Smooth muscle cell (in vitro differentiated cells): ENCODE measurements at regions not wholly inside any gene's neighbourhood (a gene's known extent, or its start where the extent isn't known, plus 50 kb on each side); places are given as distances from the start of the nearest gene placed in this dataset.

Source experiments
- DNase-seq: peaks from one replicate; lab custom pipeline; 2025; ENCODE audit not compliant: unreplicated experiment; lab: John Stamatoyannopoulos, UW
- H2AFZ ChIP-seq: fragments of 200-600 bp; sonication (generic); 2 replicates; pipeline ENCODE4 v1.6.0; 2016; ENCODE audit warnings: antibody characterized with exemption, low read depth, mild to moderate bottlenecking
- H3F3A ChIP-seq: fragments of 200-600 bp; sonication (generic); 2 replicates; pipeline ENCODE4 v1.6.0; 2017; ENCODE audit warnings: antibody characterized with exemption, low read depth
- H3K27ac ChIP-seq: fragments of 200-600 bp; sonication (generic); 2 replicates; pipeline ENCODE4 v1.5.1; 2016; ENCODE audit warnings: low read depth, mild to moderate bottlenecking
- H3K27me3 ChIP-seq: fragments of 200-600 bp; sonication (generic); 2 replicates; pipeline ENCODE4 v1.6.1; 2016; ENCODE audit warnings: low read depth, mild to moderate bottlenecking
- H3K36me3 ChIP-seq: fragments of 200-600 bp; sonication (generic); 2 replicates; pipeline ENCODE4 v1.5.1; 2016; ENCODE audit warnings: low read depth
- H3K4me1 ChIP-seq: fragments of 200-600 bp; sonication (generic); 2 replicates; pipeline ENCODE4 v1.5.1; 2016; ENCODE audit warnings: low read depth
- H3K4me2 ChIP-seq: fragments of 200-600 bp; sonication (generic); 2 replicates; pipeline ENCODE4 v1.6.0; 2016; ENCODE audit warnings: mild to moderate bottlenecking
- H3K4me3 ChIP-seq: fragments of 200-600 bp; sonication (generic); 2 replicates; pipeline ENCODE4 v1.5.1; 2016; ENCODE audit warnings: mild to moderate bottlenecking
- H3K79me2 ChIP-seq: fragments of 200-600 bp; sonication (generic); 2 replicates; pipeline ENCODE4 v1.6.0; 2016; ENCODE audit warnings: low read depth, mild to moderate bottlenecking
- H3K9ac ChIP-seq: fragments of 200-600 bp; sonication (generic); 2 replicates; pipeline ENCODE4 v1.6.0; 2016; ENCODE audit warnings: low read depth
- H3K9me3 ChIP-seq: fragments of 200-600 bp; sonication (generic); replicated peaks from 2 replicates; pipeline ENCODE4 v1.5.1; 2016; ENCODE audit warnings: low read depth
- H4K20me1 ChIP-seq: fragments of 200-600 bp; sonication (generic); 2 replicates; pipeline ENCODE4 v1.6.0; 2016; ENCODE audit warnings: low read depth
- CTCF ChIP-seq: fragments of 200-600 bp; sonication (generic); IDR thresholded peaks from 2 replicates; pipeline ENCODE4 v1.5.1; 2017; ENCODE audit warnings: borderline replicate concordance, mild to moderate bottlenecking, antibody characterized with exemption; ENCODE audit not compliant: insufficient read depth, poor library complexity, severe bottlenecking
- WGBS: methylation state at CpG from one replicate; pipeline ENCODE4 v1.1.7; 2016; ENCODE audit warnings: low lambda C conversion rate; 5-methylcytosine and 5-hydroxymethylcytosine counted together

- Histone ChIP-seq H3K4me1 (no peaks in the 10 kb centered on the region), H3K27ac (no peak overlapping the region), H3F3A (no peaks in the 10 kb centered on the region), H3K79me2 (no peaks in the 10 kb centered on the region), H3K27me3 (no peaks in the 10 kb centered on the region), H3K36me3 (no peaks in the 10 kb centered on the region), H4K20me1 (no peaks in the 10 kb centered on the region), H3K9ac (no peak overlapping the region), H3K4me2 (no peak overlapping the region), H2AFZ (no peak overlapping the region), H3K4me3 (no peak overlapping the region), H3K9me3 (no peaks in the 10 kb centered on the region)
- no peak for TF ChIP-seq CTCF
- 97% methylated on average over 16 of the region's 16 CpGs for WGBS
- no peak for DNase-seq
These were observed 83.0 kb downstream of the CMPK2 start for GRCh38 chr2:6782517-6783237.

GRCh38 chr2:6783238-6783614, 82.5 kb downstream of the CMPK2 start:
- Histone ChIP-seq H3K4me2 (no peak overlapping the region), H4K20me1 (no peaks in the 10 kb centered on the region), H3K36me3 (no peaks in the 10 kb centered on the region), H2AFZ (no peak overlapping the region), H3K9me3 (no peaks in the 10 kb centered on the region), H3K9ac (no peak overlapping the region), H3K4me1 (no peaks in the 10 kb centered on the region), H3K79me2 (no peaks in the 10 kb centered on the region), H3K27ac (no peak overlapping the region), H3K4me3 (no peak overlapping the region), H3K27me3 (no peaks in the 10 kb centered on the region), H3F3A (no peaks in the 10 kb centered on the region)
- TF ChIP-seq CTCF = no peak
- no peak for DNase-seq
- WGBS = 87% methylated on average over 6 of the region's 6 CpGs

- Histone ChIP-seq H3K79me2 (no peaks in the 10 kb centered on the region), H3F3A (no peaks in the 10 kb centered on the region), H3K4me3 (no peak overlapping the region), H2AFZ (no peak overlapping the region), H3K4me2 (no peak overlapping the region), H3K27me3 (no peaks in the 10 kb centered on the region), H3K4me1 (no peaks in the 10 kb centered on the region), H3K9ac (no peak overlapping the region), H3K9me3 (no peaks in the 10 kb centered on the region), H3K27ac (no peak overlapping the region), H4K20me1 (no peaks in the 10 kb centered on the region), H3K36me3 (no peaks in the 10 kb centered on the region)
- TF ChIP-seq CTCF = no peak
- no peak for DNase-seq
- WGBS = 76% methylated on average over 2 of the region's 2 CpGs
These were observed 81.4 kb downstream of the CMPK2 start for GRCh38 chr2:6784291-6784690.

- no peaks in the 10 kb centered on the region for H3K79me2 ChIP-seq
- H3K27me3 ChIP-seq = no peaks in the 10 kb centered on the region
- WGBS = 75% methylated on average over 4 of the region's 4 CpGs
- no peak overlapping the region for H3K4me2 ChIP-seq
- H3K9me3 ChIP-seq = no peaks in the 10 kb centered on the region
- TF ChIP-seq CTCF = no peak
- no peak for DNase-seq
- no peaks in the 10 kb centered on the region for H3K36me3 ChIP-seq
- H3F3A ChIP-seq = no peaks in the 10 kb centered on the region
- H3K9ac ChIP-seq = no peak overlapping the region
- no peaks in the 10 kb centered on the region for H4K20me1 ChIP-seq
- no peak overlapping the region for H3K4me3 ChIP-seq
- no peak overlapping the region for H2AFZ ChIP-seq
- no peak overlapping the region for H3K27ac ChIP-seq
- no peaks in the 10 kb centered on the region for H3K4me1 ChIP-seq
These were observed 80.2 kb downstream of the CMPK2 start for GRCh38 chr2:6785493-6785892.
